ENCODE measurements at regions not wholly inside any gene's neighbourhood (a gene's known extent, or its start where the extent isn't known, plus 50 kb on each side); places are given as distances from the start of the nearest gene placed in this dataset.

DNA sequence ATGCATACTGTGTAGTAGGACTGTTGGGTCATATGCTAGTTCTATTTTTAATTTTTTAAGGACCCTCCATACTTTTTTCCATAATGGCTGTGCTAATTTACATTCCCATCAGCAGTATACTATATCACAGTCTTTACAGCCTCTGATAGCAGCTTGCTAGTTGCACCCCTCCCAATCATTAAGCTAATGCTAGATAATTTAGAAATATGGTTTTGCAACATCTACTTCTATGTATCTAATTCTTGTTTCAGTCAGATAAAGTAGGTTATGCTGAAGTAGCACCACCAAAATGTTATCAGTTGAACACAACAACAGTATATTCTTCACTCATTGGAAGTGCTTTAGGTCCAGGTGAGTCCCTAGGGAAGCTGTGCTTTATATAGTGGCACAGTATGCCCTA is 522.7 kb upstream of the HTR2C start:
- TF ChIP-seq, protein P1, sequence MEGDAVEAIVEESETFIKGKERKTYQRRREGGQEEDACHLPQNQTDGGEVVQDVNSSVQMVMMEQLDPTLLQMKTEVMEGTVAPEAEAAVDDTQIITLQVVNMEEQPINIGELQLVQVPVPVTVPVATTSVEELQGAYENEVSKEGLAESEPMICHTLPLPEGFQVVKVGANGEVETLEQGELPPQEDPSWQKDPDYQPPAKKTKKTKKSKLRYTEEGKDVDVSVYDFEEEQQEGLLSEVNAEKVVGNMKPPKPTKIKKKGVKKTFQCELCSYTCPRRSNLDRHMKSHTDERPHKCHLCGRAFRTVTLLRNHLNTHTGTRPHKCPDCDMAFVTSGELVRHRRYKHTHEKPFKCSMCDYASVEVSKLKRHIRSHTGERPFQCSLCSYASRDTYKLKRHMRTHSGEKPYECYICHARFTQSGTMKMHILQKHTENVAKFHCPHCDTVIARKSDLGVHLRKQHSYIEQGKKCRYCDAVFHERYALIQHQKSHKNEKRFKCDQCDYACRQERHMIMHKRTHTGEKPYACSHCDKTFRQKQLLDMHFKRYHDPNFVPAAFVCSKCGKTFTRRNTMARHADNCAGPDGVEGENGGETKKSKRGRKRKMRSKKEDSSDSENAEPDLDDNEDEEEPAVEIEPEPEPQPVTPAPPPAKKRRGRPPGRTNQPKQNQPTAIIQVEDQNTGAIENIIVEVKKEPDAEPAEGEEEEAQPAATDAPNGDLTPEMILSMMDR (IDR thresholded peaks at IDR 0.05; ENCODE audit: control extremely low read depth in 1 of 3, insufficient read depth in 1 of 3, low read depth in 1 of 3, low read length in 3 of 3): no peak
- TF ChIP-seq RBBP5 (IDR thresholded peaks at IDR 0.05; ENCODE audit: borderline replicate concordance, low read depth, low read length): no peak
- TF ChIP-seq E2F6 (IDR thresholded peaks at IDR 0.05): no peak
- TF ChIP-seq MAFK (IDR thresholded peaks at IDR 0.05; ENCODE audit: low read depth, low read length): no peak
- no peak for TF ChIP-seq ATF3 (IDR thresholded peaks at IDR 0.05; ENCODE audit: insufficient read depth, low read depth, low read length)
